GM12892 (cell line): ENCODE measurements at regions not wholly inside any gene's neighbourhood (a gene's known extent, or its start where the extent isn't known, plus 50 kb on each side); places are given as distances from the start of the nearest gene placed in this dataset.

Experiments
- POLR2A ChIP-seq: IDR thresholded peaks from 2 replicates; pipeline ENCODE4 v1.6.1; 2011; ENCODE audit warnings: low read depth, low read length, control low read depth
- POLR2AphosphoS5 ChIP-seq: IDR thresholded peaks from 2 replicates; pipeline ENCODE4 v1.6.1; 2011; ENCODE audit warnings: low read depth, low read length, control low read depth

DNA sequence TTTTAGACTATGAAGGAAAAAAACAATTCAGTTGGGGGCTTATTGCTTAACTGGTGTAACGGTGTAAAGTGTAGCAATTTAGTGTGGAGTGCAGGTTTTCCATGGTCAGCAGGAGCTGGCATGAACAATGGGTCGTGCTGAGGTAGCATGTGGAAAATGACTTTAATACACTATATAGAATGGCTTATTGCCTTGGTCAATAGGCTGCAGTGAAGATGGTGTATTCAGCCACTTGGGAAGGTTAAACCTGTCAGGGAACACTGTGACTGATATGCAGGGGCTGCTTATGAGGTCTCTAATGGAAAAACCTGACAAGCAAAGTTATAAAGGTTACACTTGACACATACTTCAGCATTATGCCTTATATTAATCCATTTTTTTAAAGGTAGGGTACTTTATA lies 764.7 kb upstream of the ARRDC3 start:
- TF ChIP-seq POLR2A: no peak
- no peak for TF ChIP-seq POLR2AphosphoS5
